Fibroblast of villous mesenchyme (primary cell): ENCODE measurements at regions not wholly inside any gene's neighbourhood (a gene's known extent, or its start where the extent isn't known, plus 50 kb on each side); places are given as distances from the start of the nearest gene placed in this dataset. TPM values are rescaled to one million over a fixed set of nuclear protein-coding genes. Genes with fewer than 3 reads are reported as not detected.

Experiments
- DNase-seq: peaks from one replicate; pipeline ENCODE4 v3.0.0-alpha.2; 2010; ENCODE audit warnings: low read depth
- H3K4me3 ChIP-seq: 2 replicates; pipeline ENCODE4 v1.5.1; 2011; ENCODE audit warnings: low read depth, mild to moderate bottlenecking, low read length
- small RNA-seq: library from RNA; depleted of rRNA; stranded (forward); fragments of <200 nt; gene quantifications from one replicate; pipeline ENCODE3, GENCODE V24; 2012
- TF ChIP-seq, protein P1 (sequence below): IDR thresholded peaks from 2 replicates; pipeline ENCODE4 v1.5.1; 2012; ENCODE audit warnings: low read depth, mild to moderate bottlenecking, low read length; ENCODE audit not compliant: insufficient read depth

DNA sequence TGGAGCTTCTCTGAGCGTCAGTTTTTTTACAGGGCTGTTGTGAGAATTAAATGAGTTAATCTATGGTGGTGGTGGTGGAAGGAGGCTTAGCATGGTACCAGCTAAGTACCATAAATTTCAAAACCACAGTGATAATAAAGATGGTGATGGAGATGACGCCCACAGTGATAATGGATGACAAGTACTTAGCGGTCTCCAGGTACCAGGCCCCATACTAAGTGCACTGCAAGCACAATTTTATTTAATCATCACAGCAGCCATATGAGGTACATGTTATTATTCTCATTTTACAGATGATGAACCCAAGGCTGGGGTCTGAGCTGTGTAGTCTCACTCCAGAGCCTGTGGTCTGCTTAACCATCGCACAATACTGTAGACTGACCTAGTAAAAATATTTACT lies 75.1 kb downstream of the PAX1 start:
- TF ChIP-seq, protein P1, sequence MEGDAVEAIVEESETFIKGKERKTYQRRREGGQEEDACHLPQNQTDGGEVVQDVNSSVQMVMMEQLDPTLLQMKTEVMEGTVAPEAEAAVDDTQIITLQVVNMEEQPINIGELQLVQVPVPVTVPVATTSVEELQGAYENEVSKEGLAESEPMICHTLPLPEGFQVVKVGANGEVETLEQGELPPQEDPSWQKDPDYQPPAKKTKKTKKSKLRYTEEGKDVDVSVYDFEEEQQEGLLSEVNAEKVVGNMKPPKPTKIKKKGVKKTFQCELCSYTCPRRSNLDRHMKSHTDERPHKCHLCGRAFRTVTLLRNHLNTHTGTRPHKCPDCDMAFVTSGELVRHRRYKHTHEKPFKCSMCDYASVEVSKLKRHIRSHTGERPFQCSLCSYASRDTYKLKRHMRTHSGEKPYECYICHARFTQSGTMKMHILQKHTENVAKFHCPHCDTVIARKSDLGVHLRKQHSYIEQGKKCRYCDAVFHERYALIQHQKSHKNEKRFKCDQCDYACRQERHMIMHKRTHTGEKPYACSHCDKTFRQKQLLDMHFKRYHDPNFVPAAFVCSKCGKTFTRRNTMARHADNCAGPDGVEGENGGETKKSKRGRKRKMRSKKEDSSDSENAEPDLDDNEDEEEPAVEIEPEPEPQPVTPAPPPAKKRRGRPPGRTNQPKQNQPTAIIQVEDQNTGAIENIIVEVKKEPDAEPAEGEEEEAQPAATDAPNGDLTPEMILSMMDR: no peak
- H3K4me3 ChIP-seq: no peak overlapping the region
- no peak for DNase-seq

Small RNAs in the stretch of these regions (small RNA-seq; reads per million reads assigned to genes)
- not detected for gene AL121912.1
